HG03097 (cell line): ENCODE measurements at regions not wholly inside any gene's neighbourhood (a gene's known extent, or its start where the extent isn't known, plus 50 kb on each side); places are given as distances from the start of the nearest gene placed in this dataset.
"Not testable (repeated sequence)": the region's sequence is repeated elsewhere in the genome, so short reads cannot be mapped to it uniquely, and the experiment has no call there.

Source experiments
- ATAC-seq: cut with Tn5 transposase; IDR thresholded peaks from one replicate; pipeline ENCODE4 v1.9.1; 2021; ENCODE audit not compliant: unreplicated experiment, low FRiP score

- no peak for ATAC-seq
Measured at GRCh38 chr6:12348530-12349511, 58.7 kb downstream of the EDN1 start.

DNA sequence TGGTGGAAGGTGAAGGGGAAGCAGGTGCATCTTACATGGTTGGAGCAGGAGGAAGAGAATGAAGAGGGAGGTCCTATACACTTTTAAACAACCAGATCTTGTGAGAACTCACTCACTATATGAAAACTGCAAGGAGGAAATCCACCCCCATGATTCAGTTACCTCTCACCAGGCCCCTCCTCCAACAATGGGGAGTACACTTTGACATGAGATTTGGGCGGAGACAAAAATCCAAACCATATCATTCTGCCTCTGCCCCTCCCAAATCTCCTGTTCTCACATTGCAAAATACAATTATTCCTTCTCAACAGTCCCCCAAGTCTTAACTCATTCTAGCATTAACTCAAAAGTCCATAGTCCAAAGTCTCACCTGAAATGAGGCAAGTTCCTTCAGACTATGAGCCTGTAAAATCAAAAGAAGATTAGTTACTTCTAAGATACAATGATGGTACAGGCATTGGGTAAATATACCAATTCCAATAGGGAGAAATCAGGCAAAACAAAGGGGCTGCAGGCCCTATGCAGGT, 60.5 kb downstream of the EDN1 start:
- ATAC-seq = no peak

DNA sequence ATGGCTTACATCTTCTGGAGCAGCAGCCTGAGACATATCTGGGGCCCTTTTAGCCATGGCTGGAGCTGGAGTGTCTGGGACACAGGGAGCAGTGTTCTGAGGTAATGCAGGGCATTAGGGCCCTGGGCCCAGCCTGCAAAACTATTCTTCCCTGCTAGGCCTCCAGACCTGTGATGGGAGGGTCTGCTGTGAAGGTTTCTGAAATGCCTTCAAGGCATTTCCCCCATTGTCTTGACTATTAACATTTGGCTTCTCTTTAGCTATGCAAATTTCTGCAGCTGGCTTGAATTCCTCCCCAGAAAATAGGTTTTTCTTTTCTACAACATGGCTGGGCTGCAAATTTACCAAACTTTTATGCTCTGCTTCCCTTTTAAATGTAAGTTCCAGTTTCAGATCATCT, 61.5 kb downstream of the EDN1 start:
- no peak for ATAC-seq

DNA sequence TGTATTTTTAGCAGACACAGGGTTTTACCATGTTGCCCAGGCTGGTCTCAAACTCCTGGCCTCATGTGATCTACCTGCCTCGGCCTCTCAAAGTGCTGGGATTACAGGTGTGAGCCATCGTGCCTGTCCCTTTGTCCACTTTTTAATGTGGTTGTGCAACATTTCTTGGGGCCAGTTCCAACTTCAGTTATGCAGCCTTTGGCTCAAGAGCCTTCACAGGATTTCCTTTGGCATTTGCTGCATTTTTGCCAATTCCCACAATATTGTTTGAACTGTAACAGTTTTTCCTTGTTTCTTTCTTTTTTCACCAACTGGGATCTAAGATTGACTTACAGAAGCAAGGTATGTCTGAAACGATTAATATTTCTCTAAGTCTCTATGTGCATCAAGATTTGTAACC, 63.6 kb downstream of the EDN1 start:
- no peak for ATAC-seq

GRCh38 chr6:12354499-12354898, 64.3 kb downstream of the EDN1 start:
- ATAC-seq = no peak

DNA sequence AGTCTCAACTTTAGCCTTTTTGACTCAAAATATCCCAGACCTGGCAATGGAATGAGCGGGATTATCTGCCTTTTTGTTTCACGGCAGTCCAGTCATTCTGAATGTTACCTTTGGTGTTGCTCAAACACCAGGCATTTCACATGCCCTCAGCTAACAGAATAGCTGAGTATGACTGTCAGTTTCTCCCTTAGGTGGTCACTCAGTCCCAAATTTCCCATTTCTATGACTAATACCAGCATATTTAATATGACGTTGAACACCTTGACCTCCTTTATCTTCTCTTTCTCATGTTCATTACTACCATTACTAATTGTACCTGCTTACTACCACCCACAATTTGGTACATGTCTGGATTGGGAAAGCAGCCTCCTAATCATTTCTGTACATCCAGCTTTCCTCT, 65.2 kb downstream of the EDN1 start:
- no peak for ATAC-seq

GRCh38 chr6:12356431-12356830, 66.3 kb downstream of the EDN1 start:
- no peak for ATAC-seq

- ATAC-seq = peak; percentile 58
Measured at GRCh38 chr6:12356983-12357972, 67.1 kb downstream of the EDN1 start.

GRCh38 chr6:12359036-12359435, 68.9 kb downstream of the EDN1 start:
- ATAC-seq = no peak

DNA sequence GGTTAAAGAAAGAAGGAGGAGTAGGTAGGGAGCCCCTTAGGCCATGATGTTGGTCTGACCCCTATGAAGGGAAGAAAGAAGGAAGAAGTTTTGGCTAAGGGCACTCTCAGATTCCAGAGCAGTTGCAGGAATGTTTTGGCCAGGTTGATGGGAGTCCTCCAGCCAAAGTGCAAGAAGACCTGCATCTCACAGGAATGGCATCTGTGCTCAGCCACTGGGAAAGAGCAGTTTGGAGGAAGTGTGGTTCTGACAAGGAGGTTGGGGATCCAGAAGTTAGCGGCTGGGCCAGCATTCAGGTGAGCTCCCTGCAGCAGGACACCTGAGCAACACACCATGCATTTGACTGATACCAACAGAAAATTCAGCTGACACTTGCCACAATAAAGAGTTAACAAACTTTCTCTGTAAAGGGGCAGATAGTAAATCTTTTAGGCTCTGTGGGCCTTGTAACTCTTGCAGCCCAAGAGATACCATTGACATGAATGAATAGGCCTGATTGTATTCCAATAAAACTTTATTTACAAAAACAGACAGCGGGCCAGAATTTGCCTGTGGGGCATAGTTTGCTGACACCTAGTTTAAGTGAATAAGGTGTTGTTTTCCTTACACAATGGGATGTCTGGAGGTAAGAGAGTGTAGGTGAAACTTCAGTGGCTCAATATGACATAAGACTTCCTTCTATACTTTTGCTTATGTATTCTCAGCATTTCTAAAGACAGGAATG, 71.0 kb downstream of the EDN1 start:
- no peak for ATAC-seq

DNA sequence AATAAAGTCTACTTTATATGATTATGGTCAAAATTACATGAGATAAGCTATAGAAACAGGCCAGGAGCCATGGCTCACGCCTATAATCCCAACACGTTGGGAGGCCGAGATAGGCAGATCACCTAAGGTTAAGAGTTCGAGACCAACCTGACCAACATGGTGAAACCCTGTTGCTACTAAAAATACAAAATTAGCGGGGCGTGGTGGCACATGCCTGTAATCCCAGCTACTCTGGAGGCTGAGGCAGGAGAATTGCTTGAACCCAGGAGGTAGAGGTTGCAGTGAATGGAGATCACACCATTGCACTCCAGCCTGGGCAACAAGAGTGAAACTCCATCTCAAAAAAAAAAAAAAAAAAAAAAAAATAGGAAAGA, 73.1 kb downstream of the EDN1 start:
- not testable (repeated sequence) for ATAC-seq

DNA sequence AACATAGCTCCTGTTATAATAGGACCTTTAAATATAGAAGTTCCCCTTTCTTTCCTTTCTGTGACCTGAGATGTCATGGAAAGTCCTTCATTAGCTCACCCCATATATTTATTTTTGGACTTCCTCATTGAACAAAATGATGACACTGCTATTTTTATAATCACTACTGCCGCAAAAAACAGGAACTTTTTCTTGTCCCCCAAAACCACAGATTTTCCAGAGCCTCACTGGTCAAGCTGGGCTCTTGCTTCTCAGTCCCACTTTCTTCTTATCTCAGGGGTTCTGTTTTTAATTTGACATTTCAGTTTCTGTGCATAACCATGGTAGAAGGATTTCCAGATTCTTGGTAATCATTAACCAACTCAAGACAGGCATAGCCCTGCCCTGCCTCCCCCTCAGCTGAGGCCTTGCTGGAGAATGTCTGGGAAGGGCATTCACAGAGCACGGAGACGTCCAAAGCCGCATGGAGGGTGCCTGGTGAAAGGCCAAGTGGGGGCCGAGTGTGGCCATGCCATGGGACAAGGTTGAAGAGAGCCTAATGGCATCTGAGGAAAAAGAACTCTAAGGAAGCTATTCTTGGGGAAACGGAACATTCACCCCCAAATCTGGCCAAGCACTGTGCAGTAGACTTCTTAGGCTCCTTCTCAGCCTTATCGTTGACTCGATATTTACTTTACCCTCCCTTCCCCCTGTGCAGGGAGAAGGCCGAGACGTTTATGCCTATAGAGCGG, 73.7 kb downstream of the EDN1 start:
- ATAC-seq = peak; percentile 43

- ATAC-seq = no peak
Measured at GRCh38 chr6:12364621-12365020, 74.5 kb downstream of the EDN1 start.

DNA sequence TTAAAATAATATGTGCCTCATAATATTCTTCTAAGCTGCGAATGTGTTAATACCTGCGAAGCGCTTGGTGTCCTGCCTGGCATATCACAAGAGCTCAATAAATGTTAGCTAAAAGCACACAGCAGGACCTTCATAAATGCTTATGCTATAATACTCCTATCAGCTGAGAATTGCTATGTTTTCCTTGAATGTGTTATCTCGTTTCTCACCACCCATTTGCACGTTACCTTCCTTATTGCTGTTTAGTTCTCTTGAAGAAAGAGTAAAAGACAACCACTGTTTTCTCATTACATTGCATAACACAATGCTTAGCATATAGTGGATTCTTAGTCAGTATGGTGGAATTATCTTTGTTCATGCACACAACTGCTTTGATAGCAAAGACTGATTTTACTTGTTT, 76.6 kb downstream of the EDN1 start:
- ATAC-seq = no peak

GRCh38 chr6:12367412-12367811, 77.3 kb downstream of the EDN1 start:
- ATAC-seq = no peak

DNA sequence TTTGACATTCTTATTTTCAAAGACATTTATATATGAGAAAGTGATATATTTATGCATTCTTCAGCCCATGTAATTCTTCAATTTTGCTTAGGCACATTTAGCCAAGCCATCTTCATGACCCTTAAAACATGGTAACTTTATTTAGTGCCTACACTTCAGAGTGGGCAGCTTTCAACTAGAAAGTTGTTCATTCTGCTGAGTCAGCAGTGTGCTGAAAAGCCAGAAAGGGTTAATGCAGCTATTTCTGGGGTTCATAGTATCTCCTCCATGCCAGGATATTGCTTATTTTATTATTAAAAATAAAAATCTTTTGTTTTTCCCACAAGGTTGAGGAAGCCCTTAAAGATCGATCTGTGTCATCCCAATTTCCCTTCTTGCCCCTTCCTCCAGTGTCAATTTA, 79.2 kb downstream of the EDN1 start:
- no peak for ATAC-seq

DNA sequence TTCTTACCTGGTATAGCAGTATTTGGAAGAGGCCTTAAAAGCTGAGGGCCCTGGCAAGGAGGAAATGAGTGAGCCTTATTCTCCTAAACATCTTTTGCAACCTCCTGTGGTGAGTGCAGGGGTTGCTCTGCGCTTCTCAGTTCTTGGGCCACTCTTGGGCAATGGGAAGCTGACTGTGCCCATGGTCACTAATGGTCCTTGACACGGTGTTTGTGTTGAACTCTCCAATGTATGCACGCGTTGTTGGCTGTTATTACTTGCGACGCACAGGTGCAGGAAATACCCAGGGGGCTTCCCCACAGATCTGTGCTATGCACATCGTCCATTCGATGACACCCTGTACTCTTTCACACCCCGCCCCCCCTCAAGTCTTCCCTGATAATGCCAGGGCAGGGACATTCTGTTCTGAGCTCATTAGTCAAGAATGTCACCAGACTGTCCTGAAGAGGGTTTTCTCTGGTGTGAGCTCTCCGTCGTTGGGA, 79.7 kb downstream of the EDN1 start:
- ATAC-seq = peak; percentile 55

- no peak for ATAC-seq
Measured at GRCh38 chr6:12371151-12371550, 81.0 kb downstream of the EDN1 start.

DNA sequence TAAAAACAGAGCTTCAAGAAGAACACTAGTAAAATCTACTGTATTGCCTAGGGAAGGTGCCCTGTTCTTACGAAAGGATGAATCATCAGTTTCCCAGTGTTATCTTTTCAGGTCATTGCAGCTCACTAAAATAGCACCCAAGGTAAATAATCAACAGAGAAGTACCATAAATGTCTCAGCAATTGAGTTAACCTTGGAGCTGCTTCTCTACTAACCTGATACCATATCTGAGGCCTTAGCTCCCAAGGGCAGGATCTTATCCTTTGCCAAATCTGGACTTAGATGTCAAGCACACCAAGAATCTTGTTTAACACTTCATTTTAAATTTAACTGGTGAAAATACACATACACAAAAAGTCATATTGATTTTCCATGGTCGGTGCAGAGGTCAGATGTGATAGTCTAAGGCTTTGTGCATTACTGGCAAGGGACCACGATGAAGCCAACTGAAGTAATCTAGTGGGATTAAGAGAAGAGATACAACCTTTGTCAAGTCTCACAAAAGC, 81.5 kb downstream of the EDN1 start:
- ATAC-seq = peak; percentile 49
